Suprapubic skin (tissue), 4 donors: ENCODE measurements at regions not wholly inside any gene's neighbourhood (a gene's known extent, or its start where the extent isn't known, plus 50 kb on each side); places are given as distances from the start of the nearest gene placed in this dataset.

Experiments
- DNase-seq, 2 donors: peaks; one replicate each; pipeline ENCODE4 v3.0.0-alpha.2; 2019; ENCODE audit warnings: low spot score in 2 of 2
- H3K27ac ChIP-seq: fragments of 200-600 bp; sonication (generic); one replicate; pipeline ENCODE4 v1.5.1; 2019
- H3K27me3 ChIP-seq: fragments of 200-600 bp; sonication (generic); one replicate; pipeline ENCODE4 v1.5.1; 2019
- H3K36me3 ChIP-seq: fragments of 200-600 bp; sonication (generic); one replicate; pipeline ENCODE4 v1.5.1; 2019
- H3K4me1 ChIP-seq: fragments of 200-600 bp; sonication (generic); one replicate; pipeline ENCODE4 v1.5.1; 2019
- H3K4me3 ChIP-seq: fragments of 200-600 bp; sonication (generic); one replicate; pipeline ENCODE4 v1.5.1; 2019; ENCODE audit warnings: mild to moderate bottlenecking
- H3K9me3 ChIP-seq: fragments of 200-600 bp; sonication (generic); one replicate; pipeline ENCODE4 v1.5.1; 2019
- EP300 ChIP-seq: sonication (generic); formaldehyde crosslinking; IDR thresholded peaks from one replicate; pipeline ENCODE4 v1.6.1; 2017; ENCODE audit warnings: antibody characterized with exemption
- POLR2A ChIP-seq, 2 donors: fragments of 450-650 bp; IDR thresholded peaks; one replicate each; pipeline ENCODE4 v1.6.1; 2017; ENCODE audit warnings: antibody characterized with exemption in 2 of 2, mild to moderate bottlenecking in 2 of 2, moderate library complexity in 2 of 2
- POLR2AphosphoS5 ChIP-seq, 3 donors: sonication (generic); formaldehyde crosslinking; IDR thresholded peaks; one replicate each; pipeline ENCODE4 v1.6.1; 2017; ENCODE audit warnings: antibody characterized with exemption in 3 of 3
- whole genome bisulfite sequencing: methylation state at CpG from one replicate; pipeline ENCODE4 v1.1.5; 2018; 5-methylcytosine and 5-hydroxymethylcytosine counted together
- TF ChIP-seq, protein P1 (sequence below), 2 donors: fragments of 200-600 bp in 1 of 2; fragments of 450-650 bp in 1 of 2; sonication (generic) in 1 of 2; IDR thresholded peaks; one replicate each; pipeline ENCODE4 v1.5.1; 2016 to 2019; ENCODE audit warnings: antibody characterized with exemption in 2 of 2, mild to moderate bottlenecking in 1 of 2, moderate library complexity in 1 of 2

- no peaks in the 10 kb centered on the region for H3K27me3 ChIP-seq
Observed at GRCh38 chr16:80105751-80106150, 435.0 kb upstream of the DYNLRB2 start.

GRCh38 chr16:80105160-80105559, 435.6 kb upstream of the DYNLRB2 start:
- Histone ChIP-seq H3K4me3 (no peak overlapping the region), H3K36me3 (no peaks in the 10 kb centered on the region), H3K9me3 (no peaks in the 10 kb centered on the region), H3K4me1 (peaks cover 9% of the 10 kb centered on the region), H3K27ac (peak overlapping the region; percentile 6), H3K27me3 (no peaks in the 10 kb centered on the region)
- DNase-seq, result no peak
- TF ChIP-seq POLR2AphosphoS5 (IDR thresholded peaks at IDR 0.05), result peak in 1 of 3 donors; percentile 72
- no peak for TF ChIP-seq EP300
- WGBS, result 42% methylated on average over 5 of the region's 5 CpGs

More at GRCh38 chr16:80105751-80106150, 435.0 kb upstream of the DYNLRB2 start:
- DNase-seq, result no peak
- TF ChIP-seq POLR2AphosphoS5 (IDR thresholded peaks at IDR 0.05) (no peak), EP300 (no peak), POLR2A (IDR thresholded peaks at IDR 0.05) (no peak)
- TF ChIP-seq, protein P1, sequence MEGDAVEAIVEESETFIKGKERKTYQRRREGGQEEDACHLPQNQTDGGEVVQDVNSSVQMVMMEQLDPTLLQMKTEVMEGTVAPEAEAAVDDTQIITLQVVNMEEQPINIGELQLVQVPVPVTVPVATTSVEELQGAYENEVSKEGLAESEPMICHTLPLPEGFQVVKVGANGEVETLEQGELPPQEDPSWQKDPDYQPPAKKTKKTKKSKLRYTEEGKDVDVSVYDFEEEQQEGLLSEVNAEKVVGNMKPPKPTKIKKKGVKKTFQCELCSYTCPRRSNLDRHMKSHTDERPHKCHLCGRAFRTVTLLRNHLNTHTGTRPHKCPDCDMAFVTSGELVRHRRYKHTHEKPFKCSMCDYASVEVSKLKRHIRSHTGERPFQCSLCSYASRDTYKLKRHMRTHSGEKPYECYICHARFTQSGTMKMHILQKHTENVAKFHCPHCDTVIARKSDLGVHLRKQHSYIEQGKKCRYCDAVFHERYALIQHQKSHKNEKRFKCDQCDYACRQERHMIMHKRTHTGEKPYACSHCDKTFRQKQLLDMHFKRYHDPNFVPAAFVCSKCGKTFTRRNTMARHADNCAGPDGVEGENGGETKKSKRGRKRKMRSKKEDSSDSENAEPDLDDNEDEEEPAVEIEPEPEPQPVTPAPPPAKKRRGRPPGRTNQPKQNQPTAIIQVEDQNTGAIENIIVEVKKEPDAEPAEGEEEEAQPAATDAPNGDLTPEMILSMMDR (IDR thresholded peaks at IDR 0.05), result no peak
- Histone ChIP-seq H3K9me3 (no peaks in the 10 kb centered on the region), H3K36me3 (no peaks in the 10 kb centered on the region), H3K4me3 (no peak overlapping the region), H3K27ac (no peak overlapping the region), H3K4me1 (peaks cover 9% of the 10 kb centered on the region)
- WGBS, result 95% methylated on average over 1 of the region's 1 CpG

- Histone ChIP-seq H3K36me3 (no peaks in the 10 kb centered on the region), H3K4me3 (no peak overlapping the region), H3K4me1 (peaks cover 9% of the 10 kb centered on the region), H3K27me3 (no peaks in the 10 kb centered on the region), H3K9me3 (no peaks in the 10 kb centered on the region), H3K27ac (peak overlapping the region; percentile 6)
- WGBS, result 82% methylated on average over 3 of the region's 3 CpGs
- TF ChIP-seq POLR2A (IDR thresholded peaks at IDR 0.05), result no peak
- TF ChIP-seq POLR2AphosphoS5 (IDR thresholded peaks at IDR 0.05), result no peak
- no peak for TF ChIP-seq EP300
- TF ChIP-seq, protein P1 (IDR thresholded peaks at IDR 0.05), result no peak
- no peak for DNase-seq
Observed at GRCh38 chr16:80104401-80104800, 436.4 kb upstream of the DYNLRB2 start.

GRCh38 chr16:80103463-80103862, 437.3 kb upstream of the DYNLRB2 start:
- H3K4me3 ChIP-seq, result no peak overlapping the region
- TF ChIP-seq EP300, result no peak
- no peak for TF ChIP-seq POLR2AphosphoS5 (IDR thresholded peaks at IDR 0.05)
- TF ChIP-seq, protein P1 (IDR thresholded peaks at IDR 0.05), result no peak
- no peak for TF ChIP-seq POLR2A (IDR thresholded peaks at IDR 0.05)
- WGBS, result 61% methylated on average over 7 of the region's 7 CpGs
- no peaks in the 10 kb centered on the region for H3K9me3 ChIP-seq
- DNase-seq, result no peak
- no peaks in the 10 kb centered on the region for H3K36me3 ChIP-seq
- peaks cover 9% of the 10 kb centered on the region for H3K4me1 ChIP-seq
- no peaks in the 10 kb centered on the region for H3K27me3 ChIP-seq
- H3K27ac ChIP-seq, result no peak overlapping the region

DNA sequence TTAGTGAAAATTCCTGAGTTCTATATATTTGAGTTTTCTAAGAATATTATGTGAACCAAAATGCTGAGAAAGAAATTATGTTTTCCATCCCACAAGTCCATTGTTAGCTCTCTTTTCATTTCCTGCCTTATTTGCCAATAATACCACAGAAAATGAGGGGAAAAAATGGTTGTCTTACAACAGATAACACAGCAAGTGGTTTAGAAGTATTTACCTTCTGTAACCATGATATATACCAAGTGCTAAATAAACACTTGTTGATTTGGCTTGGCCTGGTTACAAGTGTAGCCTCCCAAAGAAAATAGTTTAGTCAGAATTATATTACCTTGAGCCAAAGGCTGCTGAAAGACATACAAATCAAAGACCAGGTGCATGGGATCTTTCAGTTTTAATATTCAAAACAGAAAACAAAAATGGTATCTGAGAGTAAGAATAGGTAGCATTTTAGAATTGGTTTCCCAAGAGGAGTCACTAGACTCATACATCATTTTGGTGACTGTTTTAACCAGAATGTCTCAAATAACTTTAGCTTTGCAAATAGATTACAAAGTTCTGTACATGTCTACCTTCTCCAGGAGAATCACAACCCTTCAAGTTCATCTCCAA, 439.8 kb upstream of the DYNLRB2 start:
- TF ChIP-seq EP300, result no peak
- no peak for TF ChIP-seq POLR2AphosphoS5 (IDR thresholded peaks at IDR 0.05)
- TF ChIP-seq, protein P1 (IDR thresholded peaks at IDR 0.05), result no peak
- no peak for TF ChIP-seq POLR2A (IDR thresholded peaks at IDR 0.05)
- Histone ChIP-seq H3K4me3 (no peak overlapping the region), H3K27me3 (no peaks in the 10 kb centered on the region), H3K4me1 (peaks cover 6% of the 10 kb centered on the region), H3K9me3 (peaks cover 7% of the 10 kb centered on the region), H3K36me3 (no peaks in the 10 kb centered on the region), H3K27ac (no peak overlapping the region)
- no peak for DNase-seq

DNA sequence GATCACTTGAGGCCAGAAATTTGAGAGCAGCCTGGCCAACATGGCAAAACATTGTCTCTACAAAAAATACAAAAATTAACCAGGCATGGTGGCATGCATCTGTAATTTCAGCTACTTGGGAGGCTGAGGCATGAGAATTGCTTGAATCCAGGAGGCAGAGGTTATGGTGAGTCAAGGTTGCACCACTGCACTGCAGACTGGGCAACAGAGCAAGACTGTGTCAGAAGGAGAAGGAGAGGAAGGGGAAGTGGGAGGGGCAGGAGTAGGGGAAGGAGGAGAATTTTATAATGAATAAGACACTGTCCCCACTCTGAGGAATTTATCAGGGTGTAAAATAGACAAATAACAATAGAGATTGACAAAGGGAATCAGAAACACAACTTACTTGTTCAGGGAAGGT, 440.6 kb upstream of the DYNLRB2 start:
- H3K4me1 ChIP-seq, result no peaks in the 10 kb centered on the region
- no peak for DNase-seq
- TF ChIP-seq POLR2AphosphoS5 (IDR thresholded peaks at IDR 0.05) (no peak), POLR2A (IDR thresholded peaks at IDR 0.05) (no peak), EP300 (no peak)
- TF ChIP-seq, protein P1 (IDR thresholded peaks at IDR 0.05), result no peak
- H3K36me3 ChIP-seq, result no peaks in the 10 kb centered on the region
- no peaks in the 10 kb centered on the region for H3K27me3 ChIP-seq
- no peak overlapping the region for H3K27ac ChIP-seq
- H3K9me3 ChIP-seq, result peaks cover 7% of the 10 kb centered on the region
- H3K4me3 ChIP-seq, result no peak overlapping the region
